ENCODE measurements at regions not wholly inside any gene's neighbourhood (a gene's known extent, or its start where the extent isn't known, plus 50 kb on each side); places are given as distances from the start of the nearest gene placed in this dataset.

- Histone ChIP-seq H2AFZ (ENCODE audit: low read length) (no peak overlapping the region), H3K9ac (ENCODE audit: low read length) (no peak overlapping the region), H3K79me2 (ENCODE audit: low read length) (no peaks in the 10 kb centered on the region), H3K9me2 (replicated peaks; ENCODE audit: insufficient read depth, low read length) (no peaks in the 10 kb centered on the region), H3K36me3 (replicated peaks; ENCODE audit: insufficient read depth, low read length) (no peaks in the 10 kb centered on the region), H3K4me2 (ENCODE audit: low read depth, low read length) (no peak overlapping the region), H3F3A (ENCODE audit: insufficient read depth, low read length) (no peaks in the 10 kb centered on the region), H3K9me3 (replicated peaks; ENCODE audit: insufficient read depth, low read length) (no peaks in the 10 kb centered on the region), H3K27me3 (replicated peaks; ENCODE audit: insufficient read depth, low read length) (no peaks in the 10 kb centered on the region), H3K4me3 (ENCODE audit: low read length) (no peak overlapping the region), H4K20me1 (ENCODE audit: insufficient read depth, low read length) (no peaks in the 10 kb centered on the region), H3K27ac (ENCODE audit: low read length) (no peak overlapping the region), H3K4me1 (ENCODE audit: low read length) (peaks cover 8% of the 10 kb centered on the region)
- no peak for TF ChIP-seq EZH2 (optimal IDR thresholded peaks at IDR 0.05; ENCODE audit: low read depth, low read length)
- TF ChIP-seq EZH2phosphoT487 (IDR thresholded peaks at IDR 0.05; ENCODE audit: low read length), result no peak
- no peak for TF ChIP-seq CTCF (IDR thresholded peaks at IDR 0.05; ENCODE audit: low read length)
- DNase-seq, result no peak
Measured at GRCh38 chr15:96264801-96265515, 65.5 kb upstream of the NR2F2 start.

- H3K4me3 ChIP-seq (ENCODE audit: low read length), result no peak overlapping the region
- H2AFZ ChIP-seq (ENCODE audit: low read length), result no peak overlapping the region
- H4K20me1 ChIP-seq (ENCODE audit: insufficient read depth, low read length), result no peaks in the 10 kb centered on the region
- no peaks in the 10 kb centered on the region for H3K9me3 ChIP-seq (replicated peaks; ENCODE audit: insufficient read depth, low read length)
- DNase-seq, result no peak
- H3K79me2 ChIP-seq (ENCODE audit: low read length), result no peaks in the 10 kb centered on the region
- no peak overlapping the region for H3K27ac ChIP-seq (ENCODE audit: low read length)
- H3K36me3 ChIP-seq (replicated peaks; ENCODE audit: insufficient read depth, low read length), result no peaks in the 10 kb centered on the region
- TF ChIP-seq EZH2phosphoT487 (IDR thresholded peaks at IDR 0.05; ENCODE audit: low read length) (no peak), EZH2 (optimal IDR thresholded peaks at IDR 0.05; ENCODE audit: low read depth, low read length) (no peak), CTCF (IDR thresholded peaks at IDR 0.05; ENCODE audit: low read length) (no peak)
- peaks cover 8% of the 10 kb centered on the region for H3K4me1 ChIP-seq (ENCODE audit: low read length)
- H3K9me2 ChIP-seq (replicated peaks; ENCODE audit: insufficient read depth, low read length), result no peaks in the 10 kb centered on the region
- H3F3A ChIP-seq (ENCODE audit: insufficient read depth, low read length), result no peaks in the 10 kb centered on the region
- no peaks in the 10 kb centered on the region for H3K27me3 ChIP-seq (replicated peaks; ENCODE audit: insufficient read depth, low read length)
- no peak overlapping the region for H3K4me2 ChIP-seq (ENCODE audit: low read depth, low read length)
- H3K9ac ChIP-seq (ENCODE audit: low read length), result no peak overlapping the region
Measured at GRCh38 chr15:96266456-96266855, 64.0 kb upstream of the NR2F2 start.

- Histone ChIP-seq H3K4me2 (ENCODE audit: low read depth, low read length) (no peak overlapping the region), H2AFZ (ENCODE audit: low read length) (no peak overlapping the region), H3K9ac (ENCODE audit: low read length) (no peak overlapping the region), H3K27ac (ENCODE audit: low read length) (no peak overlapping the region), H3K79me2 (ENCODE audit: low read length) (no peaks in the 10 kb centered on the region), H3K36me3 (replicated peaks; ENCODE audit: insufficient read depth, low read length) (no peaks in the 10 kb centered on the region), H3K4me1 (ENCODE audit: low read length) (peaks cover 8% of the 10 kb centered on the region), H3K4me3 (ENCODE audit: low read length) (no peak overlapping the region), H3K9me2 (replicated peaks; ENCODE audit: insufficient read depth, low read length) (no peaks in the 10 kb centered on the region), H3K27me3 (replicated peaks; ENCODE audit: insufficient read depth, low read length) (no peaks in the 10 kb centered on the region), H3K9me3 (replicated peaks; ENCODE audit: insufficient read depth, low read length) (no peaks in the 10 kb centered on the region), H3F3A (ENCODE audit: insufficient read depth, low read length) (no peaks in the 10 kb centered on the region), H4K20me1 (ENCODE audit: insufficient read depth, low read length) (no peaks in the 10 kb centered on the region)
- TF ChIP-seq EZH2 (optimal IDR thresholded peaks at IDR 0.05; ENCODE audit: low read depth, low read length) (no peak), EZH2phosphoT487 (IDR thresholded peaks at IDR 0.05; ENCODE audit: low read length) (no peak), CTCF (IDR thresholded peaks at IDR 0.05; ENCODE audit: low read length) (no peak)
- DNase-seq, result no peak
Measured at GRCh38 chr15:96267463-96267862, 63.0 kb upstream of the NR2F2 start.

Data from MM.1S (cell line).